NCI-H345 treated with DMSO at 0.1 percent for 48 hours (cell line): ENCODE measurements at regions not wholly inside any gene's neighbourhood (a gene's known extent, or its start where the extent isn't known, plus 50 kb on each side); places are given as distances from the start of the nearest gene placed in this dataset.

Source experiments
- DNase-seq: peaks from one replicate; lab custom pipeline; 2025; ENCODE audit not compliant: unreplicated experiment; lab: John Stamatoyannopoulos, UW

GRCh38 chr7:127446842-127447241 lies 54.3 kb upstream of the ZNF800 start:
- DNase-seq = no peak
